ENCODE measurements at regions not wholly inside any gene's neighbourhood (a gene's known extent, or its start where the extent isn't known, plus 50 kb on each side); places are given as distances from the start of the nearest gene placed in this dataset.
"Not testable (repeated sequence)": the region's sequence is repeated elsewhere in the genome, so short reads cannot be mapped to it uniquely, and the experiment has no call there.

DNA sequence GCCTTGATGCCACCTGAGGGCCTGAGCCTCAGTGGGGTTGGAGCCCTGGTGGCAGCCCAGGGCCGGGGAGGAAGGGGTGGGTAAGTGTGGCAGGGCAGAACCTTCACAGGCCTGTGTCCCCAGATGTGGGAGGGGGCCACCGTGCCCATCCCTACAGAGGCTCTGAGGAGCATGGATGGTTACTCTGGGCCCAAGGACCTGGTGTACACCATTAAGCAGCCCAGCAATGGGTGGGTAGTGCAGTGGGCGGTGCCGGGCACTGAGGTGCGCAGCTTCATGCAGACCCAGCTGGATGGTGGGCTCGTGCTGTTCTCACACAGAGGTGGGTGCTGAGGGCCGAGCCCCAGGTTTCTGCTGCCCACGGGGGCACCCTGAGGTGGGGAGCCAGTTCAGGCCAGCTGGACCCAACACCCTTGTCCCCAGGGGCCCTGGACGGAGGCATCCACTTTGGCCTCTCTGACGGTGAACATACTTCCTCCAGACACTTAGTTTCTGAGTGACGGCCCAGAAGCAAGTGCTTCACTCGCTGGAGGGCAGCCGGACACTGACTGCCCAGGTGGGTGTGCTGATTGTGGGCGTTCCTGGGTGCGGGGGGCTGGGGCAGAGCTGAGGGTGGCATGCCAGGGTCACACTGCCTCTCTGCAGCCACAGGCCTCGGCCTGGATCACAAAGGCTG, 179.1 kb upstream of the AKAP13 start:
- TF ChIP-seq, protein P1, sequence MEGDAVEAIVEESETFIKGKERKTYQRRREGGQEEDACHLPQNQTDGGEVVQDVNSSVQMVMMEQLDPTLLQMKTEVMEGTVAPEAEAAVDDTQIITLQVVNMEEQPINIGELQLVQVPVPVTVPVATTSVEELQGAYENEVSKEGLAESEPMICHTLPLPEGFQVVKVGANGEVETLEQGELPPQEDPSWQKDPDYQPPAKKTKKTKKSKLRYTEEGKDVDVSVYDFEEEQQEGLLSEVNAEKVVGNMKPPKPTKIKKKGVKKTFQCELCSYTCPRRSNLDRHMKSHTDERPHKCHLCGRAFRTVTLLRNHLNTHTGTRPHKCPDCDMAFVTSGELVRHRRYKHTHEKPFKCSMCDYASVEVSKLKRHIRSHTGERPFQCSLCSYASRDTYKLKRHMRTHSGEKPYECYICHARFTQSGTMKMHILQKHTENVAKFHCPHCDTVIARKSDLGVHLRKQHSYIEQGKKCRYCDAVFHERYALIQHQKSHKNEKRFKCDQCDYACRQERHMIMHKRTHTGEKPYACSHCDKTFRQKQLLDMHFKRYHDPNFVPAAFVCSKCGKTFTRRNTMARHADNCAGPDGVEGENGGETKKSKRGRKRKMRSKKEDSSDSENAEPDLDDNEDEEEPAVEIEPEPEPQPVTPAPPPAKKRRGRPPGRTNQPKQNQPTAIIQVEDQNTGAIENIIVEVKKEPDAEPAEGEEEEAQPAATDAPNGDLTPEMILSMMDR (IDR thresholded peaks at IDR 0.05): not testable (repeated sequence)
- not testable (repeated sequence) for TF ChIP-seq POLR2A, POLR2AphosphoS5 (IDR thresholded peaks at IDR 0.05)

All from stomach (tissue), 4 donors.